ENCODE measurements at regions not wholly inside any gene's neighbourhood (a gene's known extent, or its start where the extent isn't known, plus 50 kb on each side); places are given as distances from the start of the nearest gene placed in this dataset.

DNA sequence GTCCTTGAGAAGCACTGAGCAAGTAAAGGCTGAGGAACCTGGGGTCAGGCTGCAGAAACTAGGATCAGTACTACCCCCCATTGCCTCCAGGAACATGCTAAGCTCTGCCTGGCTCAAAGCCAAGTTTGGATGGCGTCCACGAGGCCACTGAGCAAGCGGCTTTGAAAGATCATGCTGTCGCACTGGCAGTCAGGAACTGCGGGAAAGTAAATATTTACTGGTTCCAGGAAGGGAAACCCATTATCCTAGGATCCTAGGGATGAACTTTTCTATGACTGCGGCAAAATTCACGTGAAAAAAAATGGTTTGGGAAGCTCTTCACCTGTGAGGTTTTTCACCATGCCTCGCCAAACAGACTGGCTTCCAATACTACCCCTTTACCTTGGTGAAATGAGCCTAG lies 75.3 kb upstream of the PJA2 start:
- TF ChIP-seq, protein P1, sequence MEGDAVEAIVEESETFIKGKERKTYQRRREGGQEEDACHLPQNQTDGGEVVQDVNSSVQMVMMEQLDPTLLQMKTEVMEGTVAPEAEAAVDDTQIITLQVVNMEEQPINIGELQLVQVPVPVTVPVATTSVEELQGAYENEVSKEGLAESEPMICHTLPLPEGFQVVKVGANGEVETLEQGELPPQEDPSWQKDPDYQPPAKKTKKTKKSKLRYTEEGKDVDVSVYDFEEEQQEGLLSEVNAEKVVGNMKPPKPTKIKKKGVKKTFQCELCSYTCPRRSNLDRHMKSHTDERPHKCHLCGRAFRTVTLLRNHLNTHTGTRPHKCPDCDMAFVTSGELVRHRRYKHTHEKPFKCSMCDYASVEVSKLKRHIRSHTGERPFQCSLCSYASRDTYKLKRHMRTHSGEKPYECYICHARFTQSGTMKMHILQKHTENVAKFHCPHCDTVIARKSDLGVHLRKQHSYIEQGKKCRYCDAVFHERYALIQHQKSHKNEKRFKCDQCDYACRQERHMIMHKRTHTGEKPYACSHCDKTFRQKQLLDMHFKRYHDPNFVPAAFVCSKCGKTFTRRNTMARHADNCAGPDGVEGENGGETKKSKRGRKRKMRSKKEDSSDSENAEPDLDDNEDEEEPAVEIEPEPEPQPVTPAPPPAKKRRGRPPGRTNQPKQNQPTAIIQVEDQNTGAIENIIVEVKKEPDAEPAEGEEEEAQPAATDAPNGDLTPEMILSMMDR (conservative IDR thresholded peaks at IDR 0.05; ENCODE audit: low read depth, low read length): no peak
- TF ChIP-seq EZH2 (IDR thresholded peaks at IDR 0.05; ENCODE audit: borderline replicate concordance, low read depth, low read length, poor library complexity, severe bottlenecking): no peak
